GM18909 (cell line): ENCODE measurements at regions not wholly inside any gene's neighbourhood (a gene's known extent, or its start where the extent isn't known, plus 50 kb on each side); places are given as distances from the start of the nearest gene placed in this dataset.
A peak's percentile ranks its signal among the peaks of the same experiment; 100 is the strongest.
"Not testable (repeated sequence)": the region's sequence is repeated elsewhere in the genome, so short reads cannot be mapped to it uniquely, and the experiment has no call there.

Experiments used
- ATAC-seq: cut with Tn5 transposase; IDR thresholded peaks from one replicate; pipeline ENCODE4 v1.9.1; 2021; ENCODE audit warnings: mild to moderate bottlenecking; ENCODE audit not compliant: unreplicated experiment, poor library complexity

DNA sequence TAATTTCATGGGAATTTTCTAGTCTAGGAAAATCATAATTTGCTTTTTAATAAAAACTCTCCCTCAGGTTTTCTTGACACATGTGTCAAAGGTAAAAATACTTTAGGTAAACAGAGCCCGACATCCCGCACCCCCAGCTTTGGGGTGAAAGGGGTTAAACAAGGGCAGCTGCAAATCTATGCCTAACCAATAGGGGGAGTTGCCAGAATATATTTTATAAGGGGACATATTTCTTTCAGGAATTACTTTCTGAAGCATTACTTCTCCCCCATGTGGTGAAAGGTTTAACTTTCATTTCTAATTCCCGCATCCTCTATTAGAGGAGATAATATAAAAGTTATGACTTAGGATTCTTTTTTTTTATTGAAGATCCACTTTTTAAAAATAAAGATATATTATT, 53.9 kb upstream of the HEPH start:
- ATAC-seq, result peak; percentile 55

DNA sequence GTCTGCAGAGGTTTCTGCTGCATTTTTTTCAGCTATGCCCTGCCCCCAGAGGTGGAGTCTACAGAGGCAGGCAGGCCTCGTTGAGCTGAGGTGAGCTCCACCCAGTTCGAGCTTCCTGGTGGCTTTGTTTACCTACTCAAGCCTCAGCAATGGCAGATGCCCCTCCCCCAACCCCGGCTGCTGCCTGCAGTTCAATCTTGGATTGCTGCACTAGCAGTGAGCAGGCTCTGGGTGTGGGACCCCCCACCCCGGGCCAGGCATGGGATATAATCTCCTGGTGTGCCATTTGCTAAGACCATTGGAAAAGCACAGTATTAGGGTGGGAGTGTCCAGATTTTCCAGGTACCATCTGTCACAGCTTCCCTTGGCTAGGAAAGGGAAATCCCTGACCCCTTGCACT, 56.2 kb upstream of the HEPH start:
- ATAC-seq, result not testable (repeated sequence)

DNA sequence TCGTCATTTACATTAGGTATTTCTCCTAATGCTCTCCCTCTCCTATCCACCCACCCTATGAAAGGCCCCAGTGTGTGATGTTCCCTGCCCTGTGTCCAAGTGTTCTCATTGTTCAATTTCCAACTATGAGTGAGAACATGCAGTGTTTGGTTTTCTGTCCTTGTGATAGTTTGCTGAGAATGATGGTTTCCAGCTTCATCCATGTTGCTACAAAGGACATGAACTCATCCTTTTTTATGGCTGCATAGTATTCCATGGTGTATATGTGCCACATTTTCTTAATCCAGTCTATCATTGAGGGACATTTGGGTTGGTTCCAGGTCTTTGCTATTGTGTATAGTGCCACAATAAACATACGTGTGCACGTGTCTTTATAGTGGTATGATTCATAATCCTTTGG, 61.6 kb upstream of the HEPH start:
- ATAC-seq, result not testable (repeated sequence)

DNA sequence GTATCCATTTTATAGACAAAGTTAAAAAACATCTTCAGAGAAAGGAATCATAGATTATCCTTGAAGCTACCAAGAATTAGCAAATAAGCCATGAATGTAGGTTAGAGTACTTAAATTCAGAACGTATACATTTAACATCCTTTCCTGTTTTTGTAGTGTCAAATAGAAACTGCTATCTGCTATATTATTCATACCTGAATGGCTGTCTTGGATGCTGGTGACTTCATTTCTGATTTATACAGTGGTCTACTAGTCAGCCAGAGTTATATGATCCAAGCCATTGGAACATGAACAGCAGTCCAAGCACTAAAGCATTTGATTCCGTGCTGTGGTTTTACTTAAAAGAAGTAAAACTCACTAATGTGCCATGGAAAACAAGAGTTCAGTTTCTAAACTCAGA, 58.3 kb upstream of the VSIG4 start:
- no peak for ATAC-seq

DNA sequence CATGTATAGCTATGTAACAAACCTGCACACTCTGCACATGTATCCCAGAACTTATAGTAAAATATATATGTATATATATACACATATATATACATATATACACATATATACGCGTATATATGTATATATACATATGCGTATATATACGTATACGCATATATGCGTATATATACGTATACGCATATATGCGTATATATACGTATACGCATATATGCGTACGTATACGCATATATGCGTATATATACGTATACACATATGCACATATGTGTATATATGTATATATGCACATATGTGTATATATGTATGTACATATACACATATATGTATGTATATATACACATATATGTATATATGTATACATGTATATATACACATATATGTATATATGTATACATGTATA, 57.1 kb upstream of the VSIG4 start:
- not testable (repeated sequence) for ATAC-seq

DNA sequence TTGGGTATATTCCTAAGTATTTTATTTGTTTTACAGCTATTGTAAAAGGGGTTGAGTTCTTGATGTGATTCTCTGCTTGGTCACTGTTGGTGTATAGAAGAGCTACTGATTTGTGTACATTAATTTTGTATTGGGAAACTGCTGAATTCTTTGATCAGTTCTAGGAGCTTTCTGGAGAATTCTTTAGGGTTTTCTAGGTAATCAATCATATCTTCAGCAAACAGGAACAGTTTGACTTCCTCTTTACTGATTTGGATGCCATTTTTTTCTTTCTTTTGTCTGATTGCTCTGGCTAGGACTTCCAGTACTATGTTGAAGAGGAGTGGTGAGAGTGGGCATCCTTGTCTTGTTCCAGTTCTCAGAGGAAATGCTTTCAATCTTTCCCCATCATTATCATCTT, 50.1 kb upstream of the VSIG4 start:
- ATAC-seq, result not testable (repeated sequence)
